ENCODE measurements at regions not wholly inside any gene's neighbourhood (a gene's known extent, or its start where the extent isn't known, plus 50 kb on each side); places are given as distances from the start of the nearest gene placed in this dataset.

DNA sequence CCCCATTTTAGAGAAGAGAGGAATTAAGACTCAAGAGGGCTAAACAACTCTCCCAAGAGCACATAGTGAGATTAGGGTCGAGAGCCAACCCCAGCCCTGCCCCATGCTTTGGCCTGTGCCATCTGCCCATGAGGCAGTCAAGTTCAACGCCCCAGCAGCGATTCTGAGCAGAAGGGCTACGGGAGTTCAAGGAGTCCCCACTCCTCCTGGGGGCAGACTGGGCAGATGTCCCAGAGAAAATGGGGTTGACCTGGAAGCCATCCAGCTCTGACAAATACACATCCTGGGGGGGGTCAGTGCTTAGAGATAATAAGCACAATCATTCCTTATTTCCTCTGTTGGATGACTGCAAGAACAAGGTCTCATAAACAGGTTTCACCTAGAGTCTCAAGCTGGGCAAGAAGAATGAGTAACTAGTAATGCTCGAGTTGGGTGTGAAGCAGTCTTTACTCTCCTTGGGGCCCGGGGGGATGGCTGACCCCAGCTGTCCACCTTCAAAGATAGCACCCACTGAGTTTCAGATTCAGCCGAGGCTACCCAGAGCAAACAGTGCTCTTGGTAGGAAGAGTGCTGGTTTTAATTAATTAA is 716.4 kb downstream of the RNF144A start (continued):
- TF ChIP-seq ZNF518B (CRISPR knock-in tag; IDR thresholded peaks at IDR 0.05) = no peak
- TF ChIP-seq, protein P1, sequence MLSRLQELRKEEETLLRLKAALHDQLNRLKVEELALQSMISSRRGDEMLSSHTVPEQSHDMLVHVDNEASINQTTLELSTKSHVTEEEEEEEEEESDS (CRISPR knock-in tag; IDR thresholded peaks at IDR 0.05) = no peak

DNA sequence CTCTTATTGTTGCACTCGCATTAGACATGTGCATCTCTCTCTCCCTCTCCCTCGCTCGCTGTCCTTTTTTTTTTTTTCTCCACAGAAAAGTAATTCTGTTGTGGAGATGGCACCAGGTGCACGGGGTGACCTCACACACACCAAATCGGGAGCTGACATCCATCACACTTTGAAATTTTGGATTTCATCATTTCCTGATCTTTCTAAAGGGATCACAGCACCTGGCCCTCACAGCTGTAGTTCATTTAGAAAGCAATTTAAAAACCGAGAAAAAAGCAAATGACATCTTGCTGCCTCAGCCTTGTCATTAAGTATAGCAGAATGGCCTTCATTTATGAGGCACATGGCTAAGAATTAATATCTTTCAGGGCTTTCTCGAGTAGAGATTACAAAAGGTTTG is 717.2 kb downstream of the RNF144A start:
- in situ Hi-C loops (cut with MboI) = no loop called here
- BruUV-seq (replicated peaks) = no TSS peak
- Histone ChIP-seq H3K79me2 (ENCODE audit: control insufficient read depth, insufficient read depth, low read length) (no peaks in the 10 kb centered on the region), H3K27ac (ENCODE audit: extremely low read depth, low read depth, low read length) (no peak overlapping the region), H3K4me1 (replicated peaks in 1 of 2; ENCODE audit: control insufficient read depth in 2 of 2, insufficient read depth in 2 of 2, low read length in 2 of 2) (no peaks in the 10 kb centered on the region), H3K36me3 (ENCODE audit: control insufficient read depth, insufficient read depth, low read length) (no peaks in the 10 kb centered on the region), H3K9me3 (replicated peaks; ENCODE audit: control insufficient read depth, insufficient read depth, low read depth, low read length) (no peaks in the 10 kb centered on the region), H3K9me1 (ENCODE audit: control insufficient read depth, insufficient read depth, low read length) (no peaks in the 10 kb centered on the region), H3K9ac (ENCODE audit: insufficient read depth in 1 of 2, low read depth in 2 of 2, low read length in 2 of 2) (no peak overlapping the region), H3K4me3 (no peak overlapping the region), H2AFZ (ENCODE audit: low read depth, low read length) (no peak overlapping the region), H3K27me3 (ENCODE audit: control insufficient read depth in 2 of 2, insufficient read depth in 2 of 2, low read length in 2 of 2) (no peaks in the 10 kb centered on the region), H3K4me2 (ENCODE audit: insufficient read depth, low read length) (no peak overlapping the region), H4K20me1 (replicated peaks; ENCODE audit: control insufficient read depth, insufficient read depth, low read length) (no peaks in the 10 kb centered on the region)
- ChIA-PET POLR2A (no interaction called here), CTCF (ENCODE audit: low intra/inter-chr PET ratio) (no interaction called here)
- intact Hi-C loops (cut with micrococcal nuclease) = no loop called here
- no peak for DNase-seq (ENCODE audit: extremely low read depth in 1 of 4, low spot score in 3 of 4)
- 0% methylated on average over 5 of the region's 7 CpGs for WGBS (ENCODE audit: insufficient coverage, low coverage, missing lambda C conversion rate)
- ATAC-seq = no peak
- FAIRE-seq = no peak
- no peak for TF ChIP-seq SNIP1 (IDR thresholded peaks at IDR 0.05; ENCODE audit: low read depth)
- no peak for TF ChIP-seq CBX5 (IDR thresholded peaks at IDR 0.05; ENCODE audit: borderline replicate concordance, low read depth)
- no peak for TF ChIP-seq FOXM1 (IDR thresholded peaks at IDR 0.05; ENCODE audit: low read depth)
- no peak for TF ChIP-seq FOXM1 (CRISPR knock-in tag; IDR thresholded peaks at IDR 0.05; ENCODE audit: low read depth)
- no peak for TF ChIP-seq ZNF12 (CRISPR knock-in tag; IDR thresholded peaks at IDR 0.05)
- TF ChIP-seq, protein P2, sequence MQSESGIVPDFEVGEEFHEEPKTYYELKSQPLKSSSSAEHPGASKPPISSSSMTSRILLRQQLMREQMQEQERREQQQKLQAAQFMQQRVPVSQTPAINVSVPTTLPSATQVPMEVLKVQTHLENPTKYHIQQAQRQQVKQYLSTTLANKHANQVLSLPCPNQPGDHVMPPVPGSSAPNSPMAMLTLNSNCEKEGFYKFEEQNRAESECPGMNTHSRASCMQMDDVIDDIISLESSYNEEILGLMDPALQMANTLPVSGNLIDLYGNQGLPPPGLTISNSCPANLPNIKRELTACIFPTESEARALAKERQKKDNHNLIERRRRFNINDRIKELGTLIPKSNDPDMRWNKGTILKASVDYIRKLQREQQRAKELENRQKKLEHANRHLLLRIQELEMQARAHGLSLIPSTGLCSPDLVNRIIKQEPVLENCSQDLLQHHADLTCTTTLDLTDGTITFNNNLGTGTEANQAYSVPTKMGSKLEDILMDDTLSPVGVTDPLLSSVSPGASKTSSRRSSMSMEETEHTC (IDR thresholded peaks at IDR 0.05) = no peak
- TF ChIP-seq CTCF (IDR thresholded peaks at IDR 0.05 in 2 of 3, conservative IDR thresholded peaks at IDR 0.05 in 1 of 3; ENCODE audit: insufficient read depth in 2 of 3, low read depth in 1 of 3, low read length in 3 of 3) = no peak
- TF ChIP-seq CC2D1A (IDR thresholded peaks at IDR 0.05) = no peak
- TF ChIP-seq ZNF280B (CRISPR knock-in tag; IDR thresholded peaks at IDR 0.05) = no peak
- TF ChIP-seq PRPF4 (IDR thresholded peaks at IDR 0.05; ENCODE audit: insufficient read depth, low read depth, low read length, poor library complexity, severe bottlenecking) = no peak

All from K562 (cell line).